Astrocyte of the cerebellum (primary cell): ENCODE measurements at regions not wholly inside any gene's neighbourhood (a gene's known extent, or its start where the extent isn't known, plus 50 kb on each side); places are given as distances from the start of the nearest gene placed in this dataset.
"Not testable (repeated sequence)": the region's sequence is repeated elsewhere in the genome, so short reads cannot be mapped to it uniquely, and the experiment has no call there.

ENCODE experiments used
- DNase-seq: peaks from one replicate; pipeline ENCODE4 v3.0.0-alpha.2; 2011; ENCODE audit warnings: low read depth
- H3K4me3 ChIP-seq: 2 replicates; pipeline ENCODE4 v1.5.1; 2011; ENCODE audit warnings: mild to moderate bottlenecking, low read depth, low read length, moderate library complexity
- CTCF ChIP-seq: IDR thresholded peaks from 2 replicates; pipeline ENCODE4 v1.5.1; 2012; ENCODE audit warnings: low read length, low read depth, moderate library complexity, mild to moderate bottlenecking; ENCODE audit errors: missing control alignments
- in situ Hi-C: cut with HindIII; loops from 2 replicates; pipeline ENCODE4 v1.10.0; 2017; ENCODE audit warnings: low sequenced_read_pairs

DNA sequence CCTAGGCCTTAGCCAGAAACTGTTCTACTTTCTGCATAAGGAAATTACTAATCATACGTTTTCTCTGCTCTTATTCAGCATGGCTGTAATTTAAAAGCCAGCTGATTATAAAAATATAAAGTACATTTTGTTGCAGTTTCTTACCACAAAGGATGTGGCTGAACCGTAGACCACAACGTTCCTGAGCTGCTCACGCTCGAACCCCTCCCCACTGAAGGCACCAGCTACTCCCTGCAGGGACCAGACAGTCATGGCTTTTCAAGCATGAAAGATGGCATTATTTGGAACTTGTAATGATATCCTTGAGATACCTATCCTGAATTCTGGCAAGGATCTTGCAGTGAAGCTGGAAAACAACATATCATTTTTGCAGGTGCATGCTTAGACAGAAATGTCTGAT lies 91.8 kb upstream of the DMRT1 start:
- no peak for DNase-seq
- no peak for TF ChIP-seq CTCF
- H3K4me3 ChIP-seq: no peak overlapping the region
- in situ Hi-C loops: no loop called here

DNA sequence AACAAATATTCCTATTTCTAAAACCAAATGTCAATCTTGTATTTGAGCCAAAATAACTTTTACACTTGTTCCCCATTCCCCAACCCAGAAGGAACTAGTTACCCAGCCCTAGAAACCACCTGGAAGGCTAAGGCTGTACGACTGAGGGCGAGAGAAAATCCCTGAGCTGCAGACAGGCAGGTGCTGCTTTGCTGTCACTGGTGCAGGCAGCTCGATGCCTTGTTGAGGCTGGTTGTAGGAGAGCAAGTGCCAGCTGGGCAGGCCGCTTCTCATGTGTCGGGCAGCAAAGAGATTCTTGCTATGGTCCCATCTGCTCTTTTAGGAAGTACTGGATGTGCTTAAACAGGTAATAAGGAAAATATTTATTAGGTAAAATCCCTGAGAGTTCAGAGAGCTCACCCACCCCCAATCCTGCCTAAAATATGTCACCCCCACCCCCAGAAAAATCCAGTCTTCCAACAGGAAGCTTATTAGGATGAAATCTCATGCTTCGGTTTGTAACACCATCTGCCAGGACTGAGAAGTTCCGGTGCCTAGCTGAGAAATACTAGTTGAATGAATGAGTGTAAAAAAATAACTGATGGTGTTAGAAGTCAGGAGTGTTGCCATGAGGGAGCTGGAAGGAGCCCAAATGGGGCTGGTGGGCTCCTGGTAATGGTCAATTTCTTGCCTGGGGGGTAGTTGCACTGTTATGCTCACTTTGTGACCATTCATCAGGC lies 91.1 kb upstream of the DMRT1 start:
- no peak for DNase-seq
- no peak overlapping the region for H3K4me3 ChIP-seq
- in situ Hi-C loops: no loop called here
- no peak for TF ChIP-seq CTCF

DNA sequence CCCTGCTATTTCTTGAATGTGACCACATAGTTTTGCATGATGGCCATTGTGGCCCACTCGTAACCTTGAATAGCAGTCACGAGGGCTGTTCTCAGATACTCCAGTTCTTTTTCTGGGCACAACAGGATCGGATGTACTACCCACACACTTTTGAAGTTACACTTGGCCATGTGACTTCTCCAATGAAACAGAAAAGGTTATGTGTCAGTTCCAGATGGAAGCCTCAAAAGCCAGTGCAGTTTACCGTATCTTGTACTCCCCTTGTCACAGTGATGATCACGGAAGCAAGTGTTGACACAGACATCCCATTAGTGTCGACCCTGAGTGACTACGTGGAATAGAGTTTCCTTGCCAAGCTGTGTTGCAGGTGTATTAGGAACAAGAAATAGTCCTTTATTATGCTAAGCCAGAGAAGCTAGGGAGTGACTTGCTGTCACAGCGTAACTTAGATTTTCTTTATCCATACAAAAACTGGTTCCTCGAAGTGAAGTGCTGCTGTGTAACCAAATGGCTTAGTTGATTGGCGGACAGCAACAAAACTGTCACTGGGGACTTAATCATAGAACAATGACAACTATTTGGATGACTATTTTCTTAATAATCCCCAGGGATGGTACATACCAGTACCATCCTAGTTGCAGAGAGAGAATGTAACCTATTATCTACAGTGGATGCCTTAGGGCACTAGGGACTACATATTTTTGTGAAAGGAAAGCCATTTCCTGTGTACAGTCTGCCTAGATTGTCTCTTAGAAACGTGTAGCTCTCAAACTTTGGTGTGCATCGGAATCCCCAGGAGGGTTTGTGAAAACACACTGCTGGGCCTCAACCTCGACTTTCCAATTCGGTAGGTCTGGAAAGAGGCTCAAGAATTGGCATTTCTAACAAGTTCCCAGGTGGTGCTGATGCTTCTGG lies 90.1 kb upstream of the DMRT1 start:
- H3K4me3 ChIP-seq: no peak overlapping the region
- in situ Hi-C loops: no loop called here
- no peak for TF ChIP-seq CTCF
- DNase-seq: no peak

GRCh38 chr9:752201-752600 lies 89.3 kb upstream of the DMRT1 start:
- no peak for TF ChIP-seq CTCF
- in situ Hi-C loops: no loop called here
- H3K4me3 ChIP-seq: no peak overlapping the region
- DNase-seq: peak; percentile 83

- no peak for DNase-seq
These were observed 88.8 kb upstream of the DMRT1 start for GRCh38 chr9:752681-753200.

GRCh38 chr9:753734-754133 lies 87.8 kb upstream of the DMRT1 start:
- in situ Hi-C loops: not testable (repeated sequence)

More at GRCh38 chr9:752681-753200, 88.8 kb upstream of the DMRT1 start:
- H3K4me3 ChIP-seq: no peak overlapping the region
- in situ Hi-C loops: no loop called here
- no peak for TF ChIP-seq CTCF

More at GRCh38 chr9:753734-754133, 87.8 kb upstream of the DMRT1 start:
- not testable (repeated sequence) for DNase-seq, H3K4me3 ChIP-seq
